GM23338 (cell line): ENCODE measurements at regions not wholly inside any gene's neighbourhood (a gene's known extent, or its start where the extent isn't known, plus 50 kb on each side); places are given as distances from the start of the nearest gene placed in this dataset.

Source experiments
- CTCF ChIP-seq, 2 experiments: fragments of 200-600 bp in 1 of 2; sonication (generic) in 1 of 2; conservative IDR thresholded peaks; 2 replicates each; pipeline versions ENCODE4 v1.5.1 to v1.6.1; 2016 to 2017; ENCODE audit warnings: antibody characterized with exemption in 2 of 2, low read depth in 2 of 2, mild to moderate bottlenecking in 2 of 2, moderate library complexity in 1 of 2
- REST ChIP-seq: IDR thresholded peaks from one replicate; pipeline ENCODE4 v1.6.1; 2018; ENCODE audit warnings: antibody characterized with exemption; ENCODE audit not compliant: unreplicated experiment
- ZNF462 ChIP-seq: fragments of 250-450 bp; sonication (Bioruptor Pico); IDR thresholded peaks from 2 replicates; pipeline ENCODE4 v1.5.0; 2020; ENCODE audit warnings: mild to moderate bottlenecking, moderate library complexity

GRCh38 chr7:86950944-86951343 is 108.5 kb downstream of the ELAPOR2 start:
- TF ChIP-seq CTCF (conservative IDR thresholded peaks at IDR 0.05; ENCODE audit: low read depth in 2 of 2) = no peak
- TF ChIP-seq ZNF462 (CRISPR knock-in tag) = no peak
- no peak for TF ChIP-seq REST
